ENCODE measurements at regions not wholly inside any gene's neighbourhood (a gene's known extent, or its start where the extent isn't known, plus 50 kb on each side); places are given as distances from the start of the nearest gene placed in this dataset.

DNA sequence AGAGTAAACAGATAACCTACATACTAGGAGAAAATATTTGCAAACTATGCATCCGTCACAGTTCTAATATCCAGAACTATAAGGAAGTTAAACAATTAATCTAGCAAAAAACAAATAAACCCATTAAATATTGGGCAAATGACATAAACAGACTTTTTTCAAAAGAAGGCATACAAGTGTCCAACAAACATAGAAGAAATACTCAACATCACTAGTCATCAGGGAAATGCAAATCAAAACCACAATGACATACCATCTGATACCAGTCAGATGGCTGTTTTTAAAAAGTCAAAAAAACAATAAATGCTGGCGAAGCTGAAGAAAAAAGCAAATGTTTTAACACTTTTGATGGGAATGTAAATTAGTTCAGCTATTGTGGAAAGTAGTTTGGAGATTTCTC, 1117.7 kb upstream of the MAP3K7 start:
- TF ChIP-seq, protein P1, sequence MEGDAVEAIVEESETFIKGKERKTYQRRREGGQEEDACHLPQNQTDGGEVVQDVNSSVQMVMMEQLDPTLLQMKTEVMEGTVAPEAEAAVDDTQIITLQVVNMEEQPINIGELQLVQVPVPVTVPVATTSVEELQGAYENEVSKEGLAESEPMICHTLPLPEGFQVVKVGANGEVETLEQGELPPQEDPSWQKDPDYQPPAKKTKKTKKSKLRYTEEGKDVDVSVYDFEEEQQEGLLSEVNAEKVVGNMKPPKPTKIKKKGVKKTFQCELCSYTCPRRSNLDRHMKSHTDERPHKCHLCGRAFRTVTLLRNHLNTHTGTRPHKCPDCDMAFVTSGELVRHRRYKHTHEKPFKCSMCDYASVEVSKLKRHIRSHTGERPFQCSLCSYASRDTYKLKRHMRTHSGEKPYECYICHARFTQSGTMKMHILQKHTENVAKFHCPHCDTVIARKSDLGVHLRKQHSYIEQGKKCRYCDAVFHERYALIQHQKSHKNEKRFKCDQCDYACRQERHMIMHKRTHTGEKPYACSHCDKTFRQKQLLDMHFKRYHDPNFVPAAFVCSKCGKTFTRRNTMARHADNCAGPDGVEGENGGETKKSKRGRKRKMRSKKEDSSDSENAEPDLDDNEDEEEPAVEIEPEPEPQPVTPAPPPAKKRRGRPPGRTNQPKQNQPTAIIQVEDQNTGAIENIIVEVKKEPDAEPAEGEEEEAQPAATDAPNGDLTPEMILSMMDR (conservative IDR thresholded peaks at IDR 0.05; ENCODE audit: low read depth, low read length) = no peak
- no peak for TF ChIP-seq EZH2phosphoT487 (IDR thresholded peaks at IDR 0.05; ENCODE audit: borderline replicate concordance, low read length)

Data from PC-3 (cell line).